ENCODE measurements at regions not wholly inside any gene's neighbourhood (a gene's known extent, or its start where the extent isn't known, plus 50 kb on each side); places are given as distances from the start of the nearest gene placed in this dataset.
"Not testable (repeated sequence)": the region's sequence is repeated elsewhere in the genome, so short reads cannot be mapped to it uniquely, and the experiment has no call there.

GRCh38 chr2:95765925-95766910 is 174.4 kb downstream of the TRIM43 start:
- not testable (repeated sequence) for TF ChIP-seq CTCF (IDR thresholded peaks at IDR 0.05); EZH2 (IDR thresholded peaks at IDR 0.05; ENCODE audit: borderline replicate concordance, insufficient read depth, low read depth, low read length, poor library complexity, severe bottlenecking)
